ENCODE measurements at regions not wholly inside any gene's neighbourhood (a gene's known extent, or its start where the extent isn't known, plus 50 kb on each side); places are given as distances from the start of the nearest gene placed in this dataset.

- no peak for TF ChIP-seq CTCF (IDR thresholded peaks at IDR 0.05)
- TF ChIP-seq EZH2phosphoT487 (IDR thresholded peaks at IDR 0.05) = no peak
These were observed 278.5 kb upstream of the ONECUT1 start for GRCh38 chr15:53068636-53069035.
